BJ (cell line): ENCODE measurements at regions not wholly inside any gene's neighbourhood (a gene's known extent, or its start where the extent isn't known, plus 50 kb on each side); places are given as distances from the start of the nearest gene placed in this dataset.

Experiments
- CTCF ChIA-PET: fragments of 350-600 bp; formaldehyde crosslinking; extraction: SDS; loops from one replicate; lab custom pipeline; 2021; ENCODE audit warnings: antibody characterized with exemption, inconsistent platforms; lab: Yijun Ruan, JAX
- POLR2A ChIA-PET: fragments of 300-600 bp; sonication (Branson Sonifier 250); formaldehyde crosslinking; extraction: SDS; loops from one replicate; lab custom pipeline; 2021; ENCODE audit warnings: antibody characterized with exemption; lab: Charles Lee
- DNase-seq: peaks from one replicate; pipeline ENCODE4 v3.0.0-alpha.2; 2011; ENCODE audit warnings: low read depth
- H3K27me3 ChIP-seq: 2 replicates; pipeline ENCODE4 v1.6.0; 2011; ENCODE audit warnings: low read length; ENCODE audit not compliant: control insufficient read depth, insufficient read depth
- H3K36me3 ChIP-seq: 2 replicates; pipeline ENCODE4 v1.5.1; 2011; ENCODE audit warnings: low read length; ENCODE audit not compliant: control insufficient read depth, insufficient read depth
- H3K4me3 ChIP-seq: 2 replicates; pipeline ENCODE4 v1.5.1; 2011; ENCODE audit warnings: low read depth, mild to moderate bottlenecking, control low read depth, low read length
- TF ChIP-seq, protein P1 (sequence below): IDR thresholded peaks from 2 replicates; pipeline ENCODE4 v1.5.1; 2011; ENCODE audit warnings: low read depth, mild to moderate bottlenecking, control low read depth, inconsistent platforms, low read length, moderate library complexity; ENCODE audit not compliant: insufficient read depth

DNA sequence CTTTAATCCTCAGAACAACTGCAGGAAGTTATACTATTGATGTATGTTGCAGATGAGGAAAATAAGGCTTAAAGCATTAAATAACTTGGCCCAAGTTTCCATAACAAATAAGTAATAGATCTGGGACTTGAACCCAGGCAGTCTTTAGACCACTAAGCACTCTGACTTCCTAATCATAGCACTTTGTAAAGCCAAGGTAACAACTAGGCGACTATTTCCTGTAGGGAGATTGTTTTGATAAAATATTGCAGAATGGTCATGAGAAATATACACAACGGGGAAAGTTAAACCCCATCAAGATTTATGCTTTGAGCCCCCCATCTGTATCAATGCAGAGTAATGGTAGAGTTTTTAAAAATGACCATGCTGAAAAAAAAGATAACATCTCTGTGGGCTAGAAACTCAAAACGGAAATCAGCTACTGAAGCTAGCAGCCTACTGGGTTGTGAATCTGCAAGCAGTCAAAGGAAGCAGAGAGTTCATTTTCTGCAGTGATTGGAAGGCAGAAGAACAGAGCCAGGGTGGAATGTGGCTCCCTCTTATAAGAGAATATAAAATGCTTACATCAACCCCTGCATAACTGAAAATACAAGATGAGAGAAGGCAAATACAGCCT, 111.2 kb upstream of the OLIG2 start:
- POLR2A ChIA-PET, result no interaction called here
- TF ChIP-seq, protein P1, sequence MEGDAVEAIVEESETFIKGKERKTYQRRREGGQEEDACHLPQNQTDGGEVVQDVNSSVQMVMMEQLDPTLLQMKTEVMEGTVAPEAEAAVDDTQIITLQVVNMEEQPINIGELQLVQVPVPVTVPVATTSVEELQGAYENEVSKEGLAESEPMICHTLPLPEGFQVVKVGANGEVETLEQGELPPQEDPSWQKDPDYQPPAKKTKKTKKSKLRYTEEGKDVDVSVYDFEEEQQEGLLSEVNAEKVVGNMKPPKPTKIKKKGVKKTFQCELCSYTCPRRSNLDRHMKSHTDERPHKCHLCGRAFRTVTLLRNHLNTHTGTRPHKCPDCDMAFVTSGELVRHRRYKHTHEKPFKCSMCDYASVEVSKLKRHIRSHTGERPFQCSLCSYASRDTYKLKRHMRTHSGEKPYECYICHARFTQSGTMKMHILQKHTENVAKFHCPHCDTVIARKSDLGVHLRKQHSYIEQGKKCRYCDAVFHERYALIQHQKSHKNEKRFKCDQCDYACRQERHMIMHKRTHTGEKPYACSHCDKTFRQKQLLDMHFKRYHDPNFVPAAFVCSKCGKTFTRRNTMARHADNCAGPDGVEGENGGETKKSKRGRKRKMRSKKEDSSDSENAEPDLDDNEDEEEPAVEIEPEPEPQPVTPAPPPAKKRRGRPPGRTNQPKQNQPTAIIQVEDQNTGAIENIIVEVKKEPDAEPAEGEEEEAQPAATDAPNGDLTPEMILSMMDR, result no peak
- CTCF ChIA-PET, result no interaction called here

DNA sequence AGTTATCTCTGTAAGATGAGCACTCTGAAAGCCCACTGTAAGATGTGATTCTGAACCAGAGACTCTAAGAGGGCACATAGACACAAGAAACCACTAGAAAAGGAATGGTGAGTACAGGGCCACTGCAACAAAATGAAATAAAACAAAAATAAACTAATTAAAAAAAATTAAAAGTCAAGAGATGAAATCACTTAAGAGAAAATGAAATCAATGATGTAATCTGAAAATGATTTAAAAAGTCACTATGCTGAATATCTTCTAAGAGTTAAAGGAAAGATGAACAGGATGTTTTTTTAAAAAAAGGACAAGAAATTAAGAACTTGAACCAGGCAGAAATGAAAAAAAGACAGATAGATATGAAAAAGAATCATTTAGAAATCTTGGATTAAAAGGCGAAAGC, 110.6 kb upstream of the OLIG2 start:
- ChIA-PET CTCF (interaction anchor here (0.6 to 1.9 kb wide), 3 partner anchors 19 to 95 kb away, joined by 3 to 5 read pairs (median 3); no protein-coding TSS in a partner anchor), POLR2A (no interaction called here)
- Histone ChIP-seq H3K27me3 (no peaks in the 10 kb centered on the region; the same call in 1 of the 2 replicates), H3K4me3 (no peak overlapping the region), H3K36me3 (no peaks in the 10 kb centered on the region)
- TF ChIP-seq, protein P1, result no peak
- DNase-seq, result no peak

More for the DNA sequence above, 111.2 kb upstream of the OLIG2 start:
- H3K36me3 ChIP-seq, result no peaks in the 10 kb centered on the region
- no peak overlapping the region for H3K4me3 ChIP-seq
- DNase-seq, result no peak
- H3K27me3 ChIP-seq, result no peaks in the 10 kb centered on the region; the same call in 1 of the 2 replicates

DNA sequence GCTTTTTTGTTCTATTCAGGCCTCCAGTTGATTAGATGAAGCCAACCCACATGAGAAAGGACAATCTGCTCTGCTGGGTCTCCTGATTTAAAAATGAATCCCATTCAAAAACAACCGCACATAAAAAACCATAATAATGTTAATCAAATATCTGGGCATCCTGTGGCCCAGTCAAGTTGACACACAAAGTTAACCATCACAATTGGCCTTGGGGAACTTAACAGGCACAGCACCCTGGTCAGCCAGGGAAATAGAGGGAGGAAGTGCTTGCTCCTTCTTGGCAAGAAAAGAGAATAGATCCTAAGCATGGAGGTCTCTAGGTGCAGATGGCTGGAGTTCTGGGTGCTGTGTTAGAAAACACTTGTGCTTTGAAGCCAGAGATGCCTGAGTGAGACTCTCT, 109.6 kb upstream of the OLIG2 start:
- no peak for DNase-seq
- ChIA-PET CTCF (interaction anchor here (0.8 to 1.9 kb wide), 3 partner anchors 20 to 38 kb away, joined by 3 to 5 read pairs (median 3); no protein-coding TSS in a partner anchor), POLR2A (no interaction called here)
- H3K36me3 ChIP-seq, result no peaks in the 10 kb centered on the region
- H3K4me3 ChIP-seq, result no peak overlapping the region
- H3K27me3 ChIP-seq, result no peaks in the 10 kb centered on the region; the same call in 1 of the 2 replicates
- TF ChIP-seq, protein P1, result no peak

DNA sequence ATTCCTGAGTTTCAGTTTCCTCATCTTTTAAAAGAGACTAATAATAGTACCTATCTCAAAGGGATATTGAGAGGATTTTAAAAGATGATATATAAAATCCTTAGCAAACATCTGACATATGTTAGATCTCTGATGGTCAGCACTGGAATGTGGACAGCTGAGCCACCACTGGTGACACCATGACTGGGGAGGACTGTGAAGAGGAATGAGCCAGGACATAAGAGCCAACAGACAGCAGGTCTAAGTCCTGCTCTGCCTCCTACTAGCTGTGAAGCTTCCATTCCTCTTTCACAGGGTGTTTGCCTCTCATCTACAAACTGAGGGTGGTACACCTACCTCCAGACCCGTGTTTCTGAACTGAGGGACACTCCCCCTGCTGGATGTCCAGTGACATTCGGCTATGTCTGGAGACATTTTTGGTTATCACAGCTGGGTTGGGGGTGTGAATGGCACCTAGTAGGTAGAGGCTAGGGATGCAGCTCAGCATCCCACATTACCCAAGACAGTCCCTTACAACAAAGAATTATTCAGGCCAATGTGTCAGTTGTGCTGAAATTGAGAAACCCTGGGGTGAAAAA, 109.1 kb upstream of the OLIG2 start:
- DNase-seq, result no peak
- ChIA-PET CTCF (interaction anchor here (0.8 to 1.9 kb wide), 2 partner anchors 24 to 38 kb away, joined by 3 to 5 read pairs; no protein-coding TSS in a partner anchor), POLR2A (no interaction called here)
- no peaks in the 10 kb centered on the region for H3K36me3 ChIP-seq
- no peaks in the 10 kb centered on the region; the same call in 1 of the 2 replicates for H3K27me3 ChIP-seq
- H3K4me3 ChIP-seq, result no peak overlapping the region
- TF ChIP-seq, protein P1, result peak; percentile 14; the same call in 1 of the 2 replicates

DNA sequence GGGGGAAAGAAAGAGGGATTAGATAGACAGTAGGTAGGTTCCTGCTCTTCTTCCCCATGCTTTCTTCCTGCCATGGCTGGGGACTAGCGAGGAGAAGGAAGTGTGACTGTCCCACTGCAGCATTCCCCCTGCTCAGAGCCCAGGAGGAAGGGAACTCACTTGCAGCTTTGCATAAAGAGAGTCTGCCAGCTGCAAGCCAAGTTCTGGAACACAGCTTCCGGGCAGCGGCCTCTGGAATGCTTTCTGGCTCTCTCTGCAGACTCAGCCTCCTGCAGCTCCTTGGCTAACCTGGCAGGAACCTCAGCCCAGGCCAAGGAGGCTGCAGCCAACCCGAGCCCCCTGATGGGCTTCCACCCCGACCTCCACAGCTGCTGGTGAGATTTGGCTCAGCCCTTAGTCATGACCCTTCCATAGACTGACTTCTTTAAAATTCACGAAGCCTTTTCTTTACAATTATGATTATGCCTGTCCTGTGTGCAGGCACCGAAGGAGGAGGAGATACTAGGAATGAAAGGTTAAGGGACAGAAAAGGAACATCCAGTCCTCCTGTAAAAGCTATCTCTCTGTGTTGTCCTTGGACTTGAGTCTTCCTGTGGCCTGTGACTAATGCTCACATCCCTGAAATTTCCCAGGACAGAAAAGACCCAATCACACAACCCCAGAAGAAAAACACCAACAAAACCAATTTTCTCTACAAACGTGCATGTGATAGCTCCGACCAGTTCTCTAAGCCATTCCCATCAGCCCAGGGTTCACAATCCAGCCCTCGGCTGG, 108.2 kb upstream of the OLIG2 start:
- no peak overlapping the region for H3K4me3 ChIP-seq
- CTCF ChIA-PET, result interaction anchor here (0.8 kb wide), 2 partner anchors 8 to 11 kb away, joined by 4 read pairs; no protein-coding TSS in a partner anchor
- POLR2A ChIA-PET, result no interaction called here
- H3K36me3 ChIP-seq, result no peaks in the 10 kb centered on the region
- TF ChIP-seq, protein P1, result no peak
- DNase-seq, result no peak
- H3K27me3 ChIP-seq, result no peaks in the 10 kb centered on the region; the same call in 1 of the 2 replicates
